HG02970 (cell line): ENCODE measurements at regions not wholly inside any gene's neighbourhood (a gene's known extent, or its start where the extent isn't known, plus 50 kb on each side); places are given as distances from the start of the nearest gene placed in this dataset.

ENCODE experiments used
- ATAC-seq: cut with Tn5 transposase; IDR thresholded peaks from one replicate; pipeline ENCODE4 v1.9.1; 2021; ENCODE audit warnings: mild to moderate bottlenecking, moderate library complexity, moderate number of reproducible peaks; ENCODE audit not compliant: unreplicated experiment, low FRiP score

- ATAC-seq: no peak
Measured at GRCh38 chr18:27239669-27240068, 54.6 kb upstream of the CHST9 start.

- no peak for ATAC-seq
Measured at GRCh38 chr18:27235218-27235870, 50.2 kb upstream of the CHST9 start.
